Ectodermal cell (in vitro differentiated cells): ENCODE measurements at regions not wholly inside any gene's neighbourhood (a gene's known extent, or its start where the extent isn't known, plus 50 kb on each side); places are given as distances from the start of the nearest gene placed in this dataset.

Source experiments
- H3K27ac ChIP-seq: 2 replicates; pipeline ENCODE4 v1.7.0; 2013; ENCODE audit warnings: mild to moderate bottlenecking, low read depth, low read length; ENCODE audit not compliant: insufficient read depth, poor library complexity, severe bottlenecking
- H3K27me3 ChIP-seq: 2 replicates; pipeline ENCODE4 v1.7.0; 2013; ENCODE audit warnings: mild to moderate bottlenecking, low read length; ENCODE audit not compliant: insufficient read depth, control insufficient read depth, poor library complexity, severe bottlenecking
- H3K36me3 ChIP-seq: one replicate; pipeline ENCODE4 v1.7.0; 2013; ENCODE audit warnings: low read length; ENCODE audit not compliant: control insufficient read depth, insufficient read depth
- H3K4me1 ChIP-seq: one replicate; pipeline ENCODE4 v1.7.0; 2013; ENCODE audit warnings: low read length; ENCODE audit not compliant: control insufficient read depth, insufficient read depth
- H3K4me3 ChIP-seq: 2 replicates; pipeline ENCODE4 v1.7.0; 2013; ENCODE audit warnings: low read depth, low read length, control low read depth; ENCODE audit not compliant: insufficient read depth
- H3K9me3 ChIP-seq: 2 replicates; pipeline ENCODE4 v1.7.0; 2013; ENCODE audit warnings: mild to moderate bottlenecking, low read length, moderate library complexity; ENCODE audit not compliant: control insufficient read depth
- WGBS, 2 experiments: methylation state at CpG; one replicate each; pipeline ENCODE4 v1.1.7; 2013; ENCODE audit warnings: missing lambda C conversion rate in 2 of 2; 5-methylcytosine and 5-hydroxymethylcytosine counted together

DNA sequence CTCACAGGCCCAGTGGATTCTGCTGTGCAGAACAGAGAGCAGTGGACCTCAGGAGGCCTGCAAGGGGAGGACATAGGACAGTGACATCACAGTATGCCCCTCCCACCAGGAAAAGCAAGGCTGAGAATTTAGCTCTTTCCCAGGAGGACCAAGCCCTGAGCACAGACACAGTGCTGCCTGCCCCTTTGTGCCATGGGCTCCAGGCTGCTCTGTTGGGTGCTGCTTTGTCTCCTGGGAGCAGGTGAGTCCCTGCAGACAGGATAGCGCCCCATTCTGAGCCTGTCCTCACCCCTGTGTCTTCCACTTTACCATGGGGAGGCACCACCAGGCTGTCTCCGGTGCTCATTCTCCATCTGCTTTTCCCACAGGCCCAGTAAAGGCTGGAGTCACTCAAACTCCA is 63.0 kb upstream of the PRSS58 start:
- no peaks in the 10 kb centered on the region for H3K9me3 ChIP-seq
- H3K4me3 ChIP-seq = no peak overlapping the region
- H3K27me3 ChIP-seq = no peaks in the 10 kb centered on the region
- no peak overlapping the region for H3K27ac ChIP-seq
- 91 to 98% methylated on average over 2 of the region's 2 CpGs for WGBS, 2 experiments
- no peaks in the 10 kb centered on the region for H3K36me3 ChIP-seq
- H3K4me1 ChIP-seq = no peaks in the 10 kb centered on the region

DNA sequence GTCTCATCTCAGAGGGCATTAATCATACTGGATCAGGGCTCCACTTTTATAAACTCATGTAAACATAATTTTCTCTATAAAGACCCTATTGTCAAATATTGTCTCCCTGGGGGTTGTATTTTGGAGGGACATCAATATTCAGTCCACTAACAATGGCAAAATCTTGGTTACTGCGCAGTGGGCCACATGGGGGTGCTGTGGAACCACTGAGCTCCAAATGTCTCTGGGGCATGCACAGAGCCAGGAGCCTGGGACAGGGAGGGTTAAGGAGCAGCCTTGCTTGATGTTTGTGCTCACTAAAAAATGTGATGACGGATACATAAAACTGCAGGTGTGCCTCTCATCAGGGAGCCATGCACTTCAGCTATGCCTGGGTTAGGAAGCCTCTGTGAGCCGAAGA is 62.1 kb upstream of the PRSS58 start:
- H3K27ac ChIP-seq = no peak overlapping the region
- no peaks in the 10 kb centered on the region for H3K36me3 ChIP-seq
- H3K4me1 ChIP-seq = no peaks in the 10 kb centered on the region
- WGBS, 2 experiments = 61 to 63% methylated on average over 3 of the region's 3 CpGs
- no peaks in the 10 kb centered on the region for H3K9me3 ChIP-seq
- H3K27me3 ChIP-seq = no peaks in the 10 kb centered on the region
- no peak overlapping the region for H3K4me3 ChIP-seq

DNA sequence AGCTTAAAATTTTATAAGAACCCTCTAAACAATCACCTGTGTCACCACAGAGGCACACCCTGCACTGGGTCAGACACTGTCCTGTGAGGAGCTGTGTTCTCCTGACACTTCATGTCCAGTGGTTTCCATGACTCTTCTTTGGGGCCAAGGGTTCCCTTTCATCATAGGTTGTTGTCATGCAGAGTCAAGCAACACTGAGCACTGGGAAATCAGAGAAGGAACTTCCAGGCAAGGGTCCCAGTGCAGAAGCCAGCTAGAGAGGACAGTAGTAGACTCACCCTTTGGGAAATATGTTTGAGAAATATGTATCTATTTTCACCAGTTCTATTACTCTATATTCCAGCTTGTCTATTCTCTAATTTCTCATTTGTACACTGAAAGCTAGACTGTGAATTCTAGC is 56.4 kb upstream of the PRSS58 start:
- no peaks in the 10 kb centered on the region for H3K9me3 ChIP-seq

DNA sequence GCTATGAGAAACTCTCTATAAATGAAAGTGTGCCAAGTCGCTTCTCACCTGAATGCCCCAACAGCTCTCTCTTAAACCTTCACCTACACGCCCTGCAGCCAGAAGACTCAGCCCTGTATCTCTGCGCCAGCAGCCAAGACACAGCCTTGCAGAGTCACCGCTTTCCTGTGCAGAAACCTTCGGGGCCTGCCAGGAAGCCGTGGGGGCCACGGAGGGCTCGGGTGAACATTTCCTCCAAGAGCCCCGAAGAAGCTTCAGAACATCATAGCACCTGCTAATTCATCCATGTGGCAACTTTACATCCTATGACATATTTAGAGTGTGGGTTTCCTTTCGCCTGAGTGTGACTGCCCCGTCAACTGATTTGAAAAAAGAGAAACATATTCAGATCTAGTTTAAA is 55.7 kb upstream of the PRSS58 start:
- Histone ChIP-seq H3K27me3 (no peaks in the 10 kb centered on the region), H3K36me3 (no peaks in the 10 kb centered on the region), H3K27ac (no peak overlapping the region), H3K4me3 (no peak overlapping the region), H3K4me1 (no peaks in the 10 kb centered on the region), H3K9me3 (no peaks in the 10 kb centered on the region)
- WGBS, 2 experiments = 88 to 95% methylated on average over 9 to 11 of the region's 11 CpGs

More for the DNA sequence above, 56.4 kb upstream of the PRSS58 start:
- Histone ChIP-seq H3K4me3 (no peak overlapping the region), H3K36me3 (no peaks in the 10 kb centered on the region), H3K27ac (no peak overlapping the region), H3K27me3 (no peaks in the 10 kb centered on the region), H3K4me1 (no peaks in the 10 kb centered on the region)

DNA sequence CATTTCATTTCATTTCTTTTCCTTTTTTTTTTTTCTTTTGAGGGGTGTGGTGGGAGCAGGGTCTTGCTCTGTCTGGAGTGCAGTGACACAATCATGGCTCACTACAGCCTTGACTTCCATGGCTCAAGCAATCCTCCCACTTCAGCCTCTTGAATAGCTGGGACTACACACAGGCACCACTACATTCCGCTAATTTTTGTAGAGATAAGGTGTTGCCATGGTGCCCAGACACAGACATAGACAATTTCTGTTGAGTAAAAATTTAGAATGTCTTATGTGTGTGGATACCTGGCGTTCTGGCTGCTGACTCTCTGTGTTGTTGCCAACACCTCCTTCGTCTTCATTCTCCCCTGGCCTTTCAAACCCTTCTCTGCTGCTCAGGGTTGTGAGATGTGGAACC is 54.0 kb upstream of the PRSS58 start:
- Histone ChIP-seq H3K27me3 (no peaks in the 10 kb centered on the region), H3K36me3 (no peaks in the 10 kb centered on the region), H3K9me3 (no peaks in the 10 kb centered on the region), H3K4me3 (no peak overlapping the region), H3K27ac (no peak overlapping the region), H3K4me1 (no peaks in the 10 kb centered on the region)
- 95 to 96% methylated on average over 3 of the region's 3 CpGs for WGBS, 2 experiments

DNA sequence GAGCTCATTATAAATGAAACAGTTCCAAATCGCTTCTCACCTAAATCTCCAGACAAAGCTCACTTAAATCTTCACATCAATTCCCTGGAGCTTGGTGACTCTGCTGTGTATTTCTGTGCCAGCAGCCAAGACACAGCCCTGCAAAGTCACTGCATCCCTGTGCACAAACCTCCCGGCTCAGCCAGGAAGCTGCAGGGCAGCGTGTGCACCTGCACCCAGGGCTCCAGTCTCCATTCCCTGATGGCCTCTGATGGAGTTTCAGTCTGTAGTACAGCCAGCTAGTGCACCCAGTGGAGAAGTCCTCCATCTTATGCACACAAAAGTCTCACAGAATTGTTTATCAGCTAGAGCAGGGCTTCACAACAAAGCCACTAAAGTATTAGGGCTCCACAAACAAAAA is 51.1 kb upstream of the PRSS58 start:
- WGBS, 2 experiments = 80 to 85% methylated on average over 3 of the region's 3 CpGs
- no peaks in the 10 kb centered on the region for H3K27me3 ChIP-seq

DNA sequence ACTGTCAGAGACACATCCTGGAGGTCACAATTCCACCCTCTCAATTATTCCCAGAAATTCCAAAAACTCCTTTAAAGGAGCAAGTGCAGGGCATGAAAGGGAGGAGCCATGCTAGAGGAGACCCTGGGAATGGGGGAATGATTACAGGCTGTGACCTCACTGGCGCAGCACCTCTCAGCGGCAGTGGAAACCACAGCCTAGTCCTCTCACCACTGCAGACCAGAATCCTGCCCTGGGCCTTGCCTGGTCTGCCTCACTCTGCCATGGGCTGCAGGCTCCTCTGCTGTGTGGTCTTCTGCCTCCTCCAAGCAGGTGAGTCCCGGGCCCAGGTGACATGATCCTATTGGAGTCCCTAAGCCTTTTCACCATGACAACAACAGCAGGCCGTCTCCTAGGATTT is 50.5 kb upstream of the PRSS58 start:
- Histone ChIP-seq H3K4me1 (no peaks in the 10 kb centered on the region), H3K9me3 (no peaks in the 10 kb centered on the region), H3K27me3 (no peaks in the 10 kb centered on the region), H3K27ac (no peak overlapping the region), H3K36me3 (no peaks in the 10 kb centered on the region), H3K4me3 (no peak overlapping the region)
- 66 to 69% methylated on average over 4 of the region's 4 CpGs for WGBS, 2 experiments

More for the DNA sequence above, 51.1 kb upstream of the PRSS58 start:
- Histone ChIP-seq H3K27ac (no peak overlapping the region), H3K36me3 (no peaks in the 10 kb centered on the region), H3K4me3 (no peak overlapping the region), H3K4me1 (no peaks in the 10 kb centered on the region), H3K9me3 (no peaks in the 10 kb centered on the region)
